ENCODE measurements at regions not wholly inside any gene's neighbourhood (a gene's known extent, or its start where the extent isn't known, plus 50 kb on each side); places are given as distances from the start of the nearest gene placed in this dataset.
A peak's percentile ranks its signal among the peaks of the same experiment; 100 is the strongest.

DNA sequence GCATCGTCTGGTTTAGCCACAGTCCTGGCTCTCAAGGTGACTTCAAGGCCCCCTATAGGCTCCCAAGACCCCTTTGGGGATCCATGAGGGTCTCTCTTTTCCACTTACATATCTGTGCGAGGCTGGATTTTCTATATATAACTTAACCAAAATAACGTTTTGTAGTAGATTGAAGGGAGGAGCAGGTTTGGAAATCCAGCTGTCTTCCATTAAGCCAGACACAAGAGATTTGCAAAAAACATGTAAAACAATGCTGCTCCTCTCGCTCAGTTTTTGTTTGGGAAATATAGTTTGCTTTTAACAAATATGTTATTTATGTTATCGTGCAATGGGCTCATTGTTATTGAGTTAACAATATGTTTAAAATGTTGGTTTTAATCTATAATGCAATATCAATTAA, 811.2 kb downstream of the TYW1 start:
- 72% methylated on average over 5 of the region's 5 CpGs for WGBS
- no peak overlapping the region for H3K4me3 ChIP-seq
- H3K27ac ChIP-seq (replicated peaks in 1 of 4): no peak overlapping the region
- H3K9me3 ChIP-seq: no peaks in the 10 kb centered on the region
- no peak for DNase-seq (ENCODE audit: extremely low spot score)
- no peaks in the 10 kb centered on the region for H3K27me3 ChIP-seq
- no peaks in the 10 kb centered on the region for H3K36me3 ChIP-seq
- TF ChIP-seq POLR2AphosphoS5 (IDR thresholded peaks at IDR 0.05): no peak
- TF ChIP-seq POLR2A (IDR thresholded peaks at IDR 0.05; ENCODE audit: low read depth): no peak
- TF ChIP-seq, protein P1, sequence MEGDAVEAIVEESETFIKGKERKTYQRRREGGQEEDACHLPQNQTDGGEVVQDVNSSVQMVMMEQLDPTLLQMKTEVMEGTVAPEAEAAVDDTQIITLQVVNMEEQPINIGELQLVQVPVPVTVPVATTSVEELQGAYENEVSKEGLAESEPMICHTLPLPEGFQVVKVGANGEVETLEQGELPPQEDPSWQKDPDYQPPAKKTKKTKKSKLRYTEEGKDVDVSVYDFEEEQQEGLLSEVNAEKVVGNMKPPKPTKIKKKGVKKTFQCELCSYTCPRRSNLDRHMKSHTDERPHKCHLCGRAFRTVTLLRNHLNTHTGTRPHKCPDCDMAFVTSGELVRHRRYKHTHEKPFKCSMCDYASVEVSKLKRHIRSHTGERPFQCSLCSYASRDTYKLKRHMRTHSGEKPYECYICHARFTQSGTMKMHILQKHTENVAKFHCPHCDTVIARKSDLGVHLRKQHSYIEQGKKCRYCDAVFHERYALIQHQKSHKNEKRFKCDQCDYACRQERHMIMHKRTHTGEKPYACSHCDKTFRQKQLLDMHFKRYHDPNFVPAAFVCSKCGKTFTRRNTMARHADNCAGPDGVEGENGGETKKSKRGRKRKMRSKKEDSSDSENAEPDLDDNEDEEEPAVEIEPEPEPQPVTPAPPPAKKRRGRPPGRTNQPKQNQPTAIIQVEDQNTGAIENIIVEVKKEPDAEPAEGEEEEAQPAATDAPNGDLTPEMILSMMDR (IDR thresholded peaks at IDR 0.05): no peak
- TF ChIP-seq EP300 (IDR thresholded peaks at IDR 0.05): no peak
- no peaks in the 10 kb centered on the region for H3K4me1 ChIP-seq
- intact Hi-C loops (cut with DNase I): no loop called here

DNA sequence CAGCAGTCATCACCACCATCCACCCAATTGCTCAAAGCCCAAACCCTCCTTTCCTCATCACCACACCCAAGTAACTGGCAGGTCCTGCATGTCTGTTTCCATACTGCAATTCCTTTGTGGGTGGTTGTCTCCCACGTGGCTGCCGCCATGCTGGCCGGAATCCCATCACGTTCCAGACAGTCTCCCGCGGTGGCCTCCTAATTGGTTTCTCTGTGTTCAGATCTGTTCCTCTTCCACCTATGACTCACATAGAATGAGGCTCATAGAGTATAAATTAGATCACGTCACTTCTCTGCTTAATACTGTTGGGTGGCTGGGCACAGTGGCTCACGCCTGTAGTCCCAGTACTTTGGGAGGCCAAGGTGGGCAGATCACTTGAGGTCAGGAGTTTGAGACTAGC, 813.0 kb downstream of the TYW1 start:
- H3K4me3 ChIP-seq: no peak overlapping the region
- no peak overlapping the region for H3K27ac ChIP-seq (replicated peaks in 1 of 4)
- intact Hi-C loops (cut with DNase I): no loop called here
- H3K4me1 ChIP-seq: no peaks in the 10 kb centered on the region
- 99% methylated on average over 8 of the region's 8 CpGs for WGBS
- H3K36me3 ChIP-seq: no peaks in the 10 kb centered on the region
- no peaks in the 10 kb centered on the region for H3K27me3 ChIP-seq
- no peaks in the 10 kb centered on the region for H3K9me3 ChIP-seq
- no peak for TF ChIP-seq POLR2A (IDR thresholded peaks at IDR 0.05; ENCODE audit: low read depth)
- no peak for TF ChIP-seq EP300 (IDR thresholded peaks at IDR 0.05)
- TF ChIP-seq, protein P1 (IDR thresholded peaks at IDR 0.05): no peak
- no peak for TF ChIP-seq POLR2AphosphoS5 (IDR thresholded peaks at IDR 0.05)
- no peak for DNase-seq (ENCODE audit: extremely low spot score)

DNA sequence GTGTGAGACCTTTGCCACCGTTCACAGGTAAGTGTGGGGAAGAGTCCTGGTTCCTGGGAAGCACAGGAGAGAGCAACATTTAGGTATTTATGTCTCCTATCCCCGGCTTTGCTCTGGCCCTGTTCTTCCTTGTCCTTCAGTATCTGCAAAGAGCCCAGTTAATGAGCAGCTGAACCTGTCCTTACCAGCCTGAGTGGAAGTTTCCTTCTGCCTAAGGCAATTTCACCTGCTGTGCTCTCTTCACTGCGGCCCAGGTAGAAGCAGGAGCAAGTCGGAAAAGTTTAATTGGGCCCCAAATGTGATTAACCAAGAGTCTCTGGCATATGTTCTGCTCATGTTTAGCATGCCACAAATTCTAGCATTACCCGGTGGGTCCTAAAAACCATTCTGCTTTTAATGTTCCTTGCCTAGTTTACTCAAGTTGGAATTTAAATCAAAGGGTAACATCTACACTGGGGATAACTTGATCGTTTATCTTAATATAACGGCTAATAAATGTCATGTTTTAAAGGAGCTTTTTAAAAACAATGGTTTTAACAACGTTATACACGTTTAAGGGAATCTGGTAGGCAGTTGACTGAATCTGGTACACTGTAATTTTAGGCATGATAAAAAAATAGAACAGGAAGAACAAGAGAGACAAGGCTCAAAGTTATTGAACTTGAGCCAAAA, 817.1 kb downstream of the TYW1 start:
- Histone ChIP-seq H3K36me3 (no peaks in the 10 kb centered on the region), H3K4me1 (no peaks in the 10 kb centered on the region), H3K27me3 (no peaks in the 10 kb centered on the region), H3K4me3 (no peak overlapping the region), H3K9me3 (peaks cover 0 to 10% (median 0%) of the 10 kb centered on the region in 4 donors), H3K27ac (replicated peaks in 1 of 4) (no peak overlapping the region)
- TF ChIP-seq EP300 (IDR thresholded peaks at IDR 0.05) (no peak), POLR2AphosphoS5 (IDR thresholded peaks at IDR 0.05) (no peak), POLR2A (IDR thresholded peaks at IDR 0.05; ENCODE audit: low read depth) (no peak)
- TF ChIP-seq, protein P1 (IDR thresholded peaks at IDR 0.05): no peak
- intact Hi-C loops (cut with DNase I): no loop called here
- WGBS: 60% methylated on average over 9 of the region's 9 CpGs
- no peak for DNase-seq (ENCODE audit: extremely low spot score)

DNA sequence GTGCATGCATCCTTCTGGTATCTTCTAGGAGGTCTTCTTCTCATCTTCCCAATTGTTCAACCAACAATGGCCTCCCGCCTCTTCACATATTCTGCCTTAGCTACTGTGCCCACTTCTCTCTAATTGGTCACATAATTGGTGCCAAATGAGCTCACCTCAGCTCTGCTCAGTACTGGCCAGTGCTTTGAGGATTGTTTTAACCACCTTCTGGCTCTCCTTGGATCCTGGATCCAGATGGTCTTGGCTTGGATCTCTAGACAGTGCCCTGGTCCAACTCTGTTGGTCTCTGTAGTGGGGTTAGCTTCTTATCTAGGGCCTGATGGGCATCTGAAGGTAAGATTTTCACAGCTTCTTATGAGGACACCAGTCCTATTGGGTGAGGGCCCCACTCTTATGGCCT, 820.8 kb downstream of the TYW1 start:
- no peak for TF ChIP-seq POLR2A (IDR thresholded peaks at IDR 0.05; ENCODE audit: low read depth)
- no peak for TF ChIP-seq EP300 (IDR thresholded peaks at IDR 0.05)
- TF ChIP-seq, protein P1 (IDR thresholded peaks at IDR 0.05): no peak
- TF ChIP-seq POLR2AphosphoS5 (IDR thresholded peaks at IDR 0.05): no peak
- peaks cover 0 to 10% (median 0%) of the 10 kb centered on the region in 4 donors for H3K9me3 ChIP-seq
- no peaks in the 10 kb centered on the region for H3K36me3 ChIP-seq
- no peak overlapping the region for H3K4me3 ChIP-seq
- peaks cover 0 to 8% (median 3%) of the 10 kb centered on the region in 4 donors for H3K4me1 ChIP-seq
- no peak overlapping the region for H3K27ac ChIP-seq (replicated peaks in 1 of 4)
- 95% methylated on average over 1 of the region's 1 CpG for WGBS
- intact Hi-C loops (cut with DNase I): no loop called here
- no peak for DNase-seq (ENCODE audit: extremely low spot score)
- H3K27me3 ChIP-seq: no peaks in the 10 kb centered on the region

DNA sequence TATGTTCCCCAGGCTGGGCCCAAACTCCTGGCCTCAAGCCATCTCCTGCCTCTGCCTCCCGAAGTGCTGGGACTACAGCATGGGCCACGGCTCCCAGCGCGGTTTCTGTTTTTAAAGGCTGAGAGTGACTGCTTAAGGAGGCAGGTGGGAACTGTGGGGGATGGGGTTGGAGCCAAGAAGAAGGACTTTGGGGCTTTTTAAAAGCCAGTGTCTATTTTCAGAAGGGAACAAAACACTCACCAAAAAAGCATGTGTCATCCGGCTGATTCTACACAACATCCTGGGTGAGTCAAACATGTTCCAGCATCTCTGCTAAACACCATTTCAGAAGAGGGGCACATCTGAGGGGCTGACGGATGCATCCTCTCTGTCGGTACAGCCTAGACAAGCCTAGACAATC, 824.5 kb downstream of the TYW1 start:
- DNase-seq (ENCODE audit: extremely low spot score): no peak
- Histone ChIP-seq H3K4me3 (no peak overlapping the region), H3K27ac (replicated peaks in 1 of 4) (no peak overlapping the region), H3K9me3 (peaks cover 0 to 10% (median 0%) of the 10 kb centered on the region in 4 donors), H3K4me1 (peaks cover 0 to 8% (median 3%) of the 10 kb centered on the region in 4 donors), H3K27me3 (no peaks in the 10 kb centered on the region), H3K36me3 (no peaks in the 10 kb centered on the region)
- WGBS: 61% methylated on average over 7 of the region's 7 CpGs
- intact Hi-C loops (cut with DNase I): no loop called here
- no peak for TF ChIP-seq EP300 (IDR thresholded peaks at IDR 0.05)
- peak; percentile 27 for TF ChIP-seq POLR2AphosphoS5 (IDR thresholded peaks at IDR 0.05)

All from esophagus muscularis mucosa (tissue), 4 donors.